Liver (tissue), 7 donors: ENCODE measurements at regions not wholly inside any gene's neighbourhood (a gene's known extent, or its start where the extent isn't known, plus 50 kb on each side); places are given as distances from the start of the nearest gene placed in this dataset.

Experiments used
- DNase-seq: peaks from one replicate; pipeline ENCODE4 v3.0.0-alpha.2; 2017; ENCODE audit warnings: low spot score
- H3K27ac ChIP-seq, 2 donors: one replicate each; pipeline ENCODE4 v1.7.0; 2013; ENCODE audit warnings: inconsistent platforms in 2 of 2, low read length in 2 of 2, control low read depth in 1 of 2, low read depth in 1 of 2, mild to moderate bottlenecking in 1 of 2
- H3K27me3 ChIP-seq, 4 donors: one replicate each; pipeline versions ENCODE4 v1.6.1 to v1.7.0; 2013; ENCODE audit warnings: low read length in 3 of 4, inconsistent platforms in 1 of 4, mild to moderate bottlenecking in 1 of 4, moderate library complexity in 1 of 4; ENCODE audit not compliant: control insufficient read depth in 4 of 4, insufficient read depth in 4 of 4
- H3K36me3 ChIP-seq, 4 donors: one replicate each; pipeline versions ENCODE4 v1.6.1 to v1.7.0; 2013; ENCODE audit warnings: low read length in 3 of 4, mild to moderate bottlenecking in 3 of 4, low read depth in 1 of 4, moderate library complexity in 1 of 4; ENCODE audit not compliant: control insufficient read depth in 4 of 4, insufficient read depth in 3 of 4
- H3K4me1 ChIP-seq, 4 donors: one replicate each; pipeline versions ENCODE4 v1.6.1 to v1.7.0; 2013; ENCODE audit warnings: low read length in 3 of 4, mild to moderate bottlenecking in 3 of 4, moderate library complexity in 1 of 4; ENCODE audit not compliant: control insufficient read depth in 4 of 4, insufficient read depth in 4 of 4
- H3K4me3 ChIP-seq, 3 donors: one replicate each; pipeline versions ENCODE4 v1.6.1 to v1.7.0; 2013; ENCODE audit warnings: low read length in 3 of 3, control low read depth in 1 of 3, low read depth in 1 of 3, mild to moderate bottlenecking in 1 of 3
- H3K9ac ChIP-seq, 2 donors: one replicate each; pipeline ENCODE4 v1.7.0; 2013; ENCODE audit warnings: low read length in 2 of 2, mild to moderate bottlenecking in 2 of 2, moderate library complexity in 2 of 2, control low read depth in 1 of 2, low read depth in 1 of 2
- H3K9me3 ChIP-seq, 4 donors: one replicate each; pipeline versions ENCODE4 v1.6.1 to v1.7.0; 2013; ENCODE audit warnings: low read length in 3 of 4; ENCODE audit not compliant: control insufficient read depth in 4 of 4
- FOXA1 ChIP-seq: IDR thresholded peaks from 2 replicates; pipeline ENCODE4 v1.6.1; 2016; ENCODE audit warnings: antibody characterized with exemption
- HNF4G ChIP-seq: IDR thresholded peaks from 2 replicates; pipeline ENCODE4 v1.6.1; 2016; ENCODE audit warnings: antibody characterized with exemption
- JUND ChIP-seq, 2 donors: IDR thresholded peaks; 2 replicates each; pipeline ENCODE4 v1.6.1; 2016; ENCODE audit warnings: antibody characterized with exemption in 2 of 2
- MAX ChIP-seq: IDR thresholded peaks from 2 replicates; pipeline ENCODE4 v1.6.1; 2016; ENCODE audit warnings: antibody characterized with exemption
- NR2F2 ChIP-seq: IDR thresholded peaks from 2 replicates; pipeline ENCODE4 v1.6.1; 2016; ENCODE audit warnings: antibody characterized with exemption
- RXRA ChIP-seq, 2 donors: IDR thresholded peaks; 2 replicates each; pipeline ENCODE4 v1.6.1; 2017 to 2018; ENCODE audit warnings: antibody characterized with exemption in 2 of 2, mild to moderate bottlenecking in 1 of 2
- TAF1 ChIP-seq: conservative IDR thresholded peaks from 2 replicates; pipeline ENCODE4 v1.6.1; 2016; ENCODE audit warnings: antibody characterized with exemption, mild to moderate bottlenecking
- YY1 ChIP-seq: IDR thresholded peaks from 2 replicates; pipeline ENCODE4 v1.6.1; 2016; ENCODE audit warnings: antibody characterized with exemption, mild to moderate bottlenecking
- WGBS: extraction: QIAGEN DNeasy Blood & Tissue Kit; methylation state at CpG from one replicate; pipeline ENCODE4 v1.1.7; 2013; 5-methylcytosine and 5-hydroxymethylcytosine counted together
- TF ChIP-seq, protein P1 (sequence below): IDR thresholded peaks from 2 replicates; pipeline ENCODE4 v1.6.1; 2016; ENCODE audit warnings: antibody characterized with exemption
- donor health status: healthy.
- donor health status: healthy.
- donor health status: healthy.
- donor health status: healthy.

GRCh38 chr10:44478876-44479705 lies 94.2 kb upstream of the CXCL12 start:
- no peaks in the 10 kb centered on the region for H3K9me3 ChIP-seq
- H3K36me3 ChIP-seq: no peaks in the 10 kb centered on the region
- no peak overlapping the region for H3K9ac ChIP-seq
- no peak overlapping the region for H3K4me3 ChIP-seq
- H3K27ac ChIP-seq: no peak overlapping the region
- no peak for DNase-seq
- H3K27me3 ChIP-seq: peaks cover 0 to 4% (median 0%) of the 10 kb centered on the region in 4 donors
- TF ChIP-seq TAF1 (no peak), RXRA (IDR thresholded peaks at IDR 0.05) (peak in 1 of 2 donors; percentile 5), MAX (peak; percentile 16)
- 72% methylated on average over 8 of the region's 8 CpGs for WGBS
- H3K4me1 ChIP-seq: peaks cover 0 to 2% (median 0%) of the 10 kb centered on the region in 4 donors

DNA sequence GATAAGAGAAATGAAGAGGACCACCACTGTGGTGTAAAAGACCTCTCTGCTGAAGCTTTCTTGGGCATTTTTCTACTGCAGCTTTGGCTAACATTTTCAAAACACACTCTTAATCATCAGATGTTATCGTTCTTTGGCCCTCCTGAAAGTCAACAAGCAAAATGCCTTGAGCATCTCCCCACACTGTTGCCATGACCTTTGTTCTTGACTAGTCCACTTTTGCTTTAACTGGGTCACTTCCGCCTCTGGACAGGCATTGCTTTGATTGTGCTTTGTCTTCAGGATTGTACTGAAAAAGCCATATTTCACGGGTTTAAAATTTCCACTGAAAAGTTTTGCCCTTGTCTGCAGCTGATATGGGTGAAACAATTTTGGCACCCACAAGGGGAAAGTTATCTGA lies 107.8 kb upstream of the CXCL12 start:
- no peak overlapping the region for H3K27ac ChIP-seq
- H3K9ac ChIP-seq: no peak overlapping the region
- no peak overlapping the region for H3K4me3 ChIP-seq
- no peaks in the 10 kb centered on the region for H3K27me3 ChIP-seq
- TF ChIP-seq NR2F2 (no peak), MAX (no peak), RXRA (IDR thresholded peaks at IDR 0.05) (no peak)
- no peak for DNase-seq
- 46% methylated on average over 3 of the region's 3 CpGs for WGBS
- H3K9me3 ChIP-seq: no peaks in the 10 kb centered on the region
- H3K36me3 ChIP-seq: no peaks in the 10 kb centered on the region
- H3K4me1 ChIP-seq: no peaks in the 10 kb centered on the region

- WGBS: 57% methylated on average over 5 of the region's 5 CpGs
- H3K27ac ChIP-seq: no peak overlapping the region
- no peaks in the 10 kb centered on the region for H3K36me3 ChIP-seq
- no peak for DNase-seq
- no peak overlapping the region for H3K9ac ChIP-seq
- H3K27me3 ChIP-seq: no peaks in the 10 kb centered on the region
- H3K9me3 ChIP-seq: peaks cover 0 to 3% (median 0%) of the 10 kb centered on the region in 4 donors
- H3K4me1 ChIP-seq: no peaks in the 10 kb centered on the region
- TF ChIP-seq, protein P1, sequence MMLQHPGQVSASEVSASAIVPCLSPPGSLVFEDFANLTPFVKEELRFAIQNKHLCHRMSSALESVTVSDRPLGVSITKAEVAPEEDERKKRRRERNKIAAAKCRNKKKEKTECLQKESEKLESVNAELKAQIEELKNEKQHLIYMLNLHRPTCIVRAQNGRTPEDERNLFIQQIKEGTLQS: no peak
- TF ChIP-seq JUND (IDR thresholded peaks at IDR 0.05) (no peak), FOXA1 (no peak)
- H3K4me3 ChIP-seq: no peak overlapping the region
Observed at GRCh38 chr10:44498222-44498621, 113.3 kb upstream of the CXCL12 start.

GRCh38 chr10:44500451-44500850 lies 115.6 kb upstream of the CXCL12 start:
- 46% methylated on average over 1 of the region's 1 CpG for WGBS
- no peak for TF ChIP-seq YY1
- no peak for TF ChIP-seq HNF4G
- no peak overlapping the region for H3K4me3 ChIP-seq
- peaks cover 0 to 3% (median 0%) of the 10 kb centered on the region in 4 donors for H3K9me3 ChIP-seq
- no peak overlapping the region for H3K9ac ChIP-seq
- no peaks in the 10 kb centered on the region for H3K36me3 ChIP-seq
- H3K27me3 ChIP-seq: no peaks in the 10 kb centered on the region
- no peaks in the 10 kb centered on the region for H3K4me1 ChIP-seq
- H3K27ac ChIP-seq: no peak overlapping the region
- DNase-seq: no peak
